Myocyte (in vitro differentiated cells): ENCODE measurements at regions not wholly inside any gene's neighbourhood (a gene's known extent, or its start where the extent isn't known, plus 50 kb on each side); places are given as distances from the start of the nearest gene placed in this dataset.
A peak's percentile ranks its signal among the peaks of the same experiment; 100 is the strongest.

ENCODE experiments used
- DNase-seq: peaks from one replicate; pipeline ENCODE4 v3.0.0-alpha.2; 2012; ENCODE audit warnings: low read depth

GRCh38 chr9:12502520-12502919 is 190.7 kb upstream of the TYRP1 start:
- no peak for DNase-seq

GRCh38 chr9:12503606-12504122 is 189.5 kb upstream of the TYRP1 start:
- no peak for DNase-seq

DNA sequence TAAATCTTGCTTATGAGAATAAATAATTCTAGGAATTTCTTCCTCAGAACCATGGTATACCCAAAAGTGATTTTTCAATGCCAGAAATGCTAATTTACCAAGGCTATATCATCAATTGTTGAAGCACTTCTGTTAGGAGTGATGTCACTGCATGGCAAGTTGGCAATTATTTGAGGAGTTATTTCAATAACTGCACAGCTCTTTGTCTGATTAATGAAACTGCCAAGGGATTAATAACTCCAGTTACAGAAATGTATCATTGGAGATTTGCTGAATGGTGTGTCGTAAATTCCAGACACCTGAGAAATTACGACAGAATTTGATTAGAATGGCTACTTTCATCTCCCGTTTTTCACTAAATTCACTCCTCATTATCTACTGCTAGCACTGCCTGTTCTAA is 182.6 kb upstream of the TYRP1 start:
- no peak for DNase-seq

DNA sequence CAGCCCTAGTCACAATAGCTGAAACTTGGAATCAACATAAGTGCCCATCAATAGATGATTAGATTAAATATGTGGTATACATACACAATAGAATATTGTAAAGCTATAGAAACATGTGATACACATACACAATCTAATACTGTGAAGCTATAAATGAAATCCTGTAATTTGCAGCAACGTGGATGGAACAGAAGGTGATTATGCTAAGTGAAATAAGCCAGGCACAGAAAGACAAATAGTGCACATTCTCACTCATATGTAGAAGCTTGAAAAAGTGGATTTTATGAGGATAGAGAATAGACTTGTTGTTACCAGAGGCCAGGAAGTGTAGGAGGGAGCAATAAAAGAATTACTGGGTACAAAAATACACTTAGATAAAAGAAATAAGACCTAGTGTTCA is 181.5 kb upstream of the TYRP1 start:
- DNase-seq: no peak

DNA sequence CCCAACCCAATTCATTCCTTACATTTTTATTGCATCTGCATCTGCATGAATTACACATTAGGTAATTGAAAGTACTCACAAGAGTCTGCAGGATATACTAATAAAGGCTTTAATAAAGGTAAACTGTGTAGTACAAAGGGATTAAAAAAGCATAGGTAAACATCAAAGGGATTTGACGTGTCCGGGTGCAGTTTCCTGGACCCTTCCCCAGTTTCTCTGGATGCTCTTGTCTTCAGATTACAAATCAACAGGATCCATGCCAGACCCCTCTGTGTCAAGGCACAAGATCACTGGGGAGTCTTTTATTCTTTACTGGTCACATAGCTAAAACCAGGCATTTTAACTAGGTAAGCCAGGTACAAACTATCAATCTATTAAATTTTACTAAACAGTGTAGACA is 177.2 kb upstream of the TYRP1 start:
- DNase-seq: no peak

- DNase-seq: no peak
Measured at GRCh38 chr9:12516573-12516972, 176.6 kb upstream of the TYRP1 start.

GRCh38 chr9:12538842-12539579 is 154.2 kb upstream of the TYRP1 start:
- DNase-seq: no peak

- DNase-seq: no peak
Measured at GRCh38 chr9:12539580-12539975, 153.6 kb upstream of the TYRP1 start.

- no peak for DNase-seq
Measured at GRCh38 chr9:12544700-12545099, 148.5 kb upstream of the TYRP1 start.

DNA sequence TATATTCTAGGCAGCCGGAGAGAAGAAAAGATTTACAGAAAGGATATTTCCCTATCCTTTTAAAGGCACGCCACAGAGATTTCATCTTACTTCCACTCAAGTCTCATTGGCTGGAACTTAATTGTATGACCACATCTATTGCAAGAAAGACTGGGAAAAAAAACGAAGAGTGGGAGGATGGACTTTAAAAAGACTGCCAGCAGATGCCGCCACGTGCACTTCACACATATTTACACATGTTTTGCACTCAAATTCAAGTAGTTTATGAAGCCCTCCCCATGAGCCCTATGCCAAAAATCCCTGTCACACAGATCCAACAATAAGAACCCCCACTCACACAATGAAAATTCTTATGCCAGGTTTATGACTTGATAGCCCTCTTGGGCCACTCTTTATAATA is 138.5 kb upstream of the TYRP1 start:
- no peak for DNase-seq

DNA sequence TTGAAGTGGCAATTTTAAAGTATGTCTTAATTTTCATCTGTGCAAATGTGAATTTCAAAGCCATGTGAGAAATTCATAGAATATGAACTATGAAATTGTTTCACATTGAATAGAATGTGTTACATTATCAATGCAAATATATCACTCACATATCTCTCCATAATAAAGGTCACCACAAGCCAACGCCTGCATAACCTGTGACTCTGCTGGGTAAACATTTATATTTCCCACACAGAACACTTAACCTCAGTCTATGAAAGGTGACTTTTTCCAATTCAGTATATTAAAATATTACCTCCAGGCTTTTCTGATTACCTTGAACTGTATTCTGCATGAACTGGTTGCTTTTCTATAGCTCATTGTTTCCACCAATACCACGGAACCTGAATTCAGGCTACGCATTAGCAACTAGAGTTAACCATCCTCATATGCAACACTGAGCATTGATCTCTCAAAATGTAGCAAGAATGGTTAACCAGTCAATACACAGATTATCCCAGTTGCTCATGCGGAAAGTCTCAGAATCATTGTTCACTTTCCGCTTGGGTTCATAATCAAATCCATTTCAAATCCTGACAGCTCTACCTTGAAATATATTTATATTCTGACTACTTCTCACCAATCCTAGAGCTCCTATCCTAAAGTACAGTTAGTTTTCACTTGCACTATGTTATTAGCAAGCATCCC is 126.6 kb upstream of the TYRP1 start:
- DNase-seq: no peak

DNA sequence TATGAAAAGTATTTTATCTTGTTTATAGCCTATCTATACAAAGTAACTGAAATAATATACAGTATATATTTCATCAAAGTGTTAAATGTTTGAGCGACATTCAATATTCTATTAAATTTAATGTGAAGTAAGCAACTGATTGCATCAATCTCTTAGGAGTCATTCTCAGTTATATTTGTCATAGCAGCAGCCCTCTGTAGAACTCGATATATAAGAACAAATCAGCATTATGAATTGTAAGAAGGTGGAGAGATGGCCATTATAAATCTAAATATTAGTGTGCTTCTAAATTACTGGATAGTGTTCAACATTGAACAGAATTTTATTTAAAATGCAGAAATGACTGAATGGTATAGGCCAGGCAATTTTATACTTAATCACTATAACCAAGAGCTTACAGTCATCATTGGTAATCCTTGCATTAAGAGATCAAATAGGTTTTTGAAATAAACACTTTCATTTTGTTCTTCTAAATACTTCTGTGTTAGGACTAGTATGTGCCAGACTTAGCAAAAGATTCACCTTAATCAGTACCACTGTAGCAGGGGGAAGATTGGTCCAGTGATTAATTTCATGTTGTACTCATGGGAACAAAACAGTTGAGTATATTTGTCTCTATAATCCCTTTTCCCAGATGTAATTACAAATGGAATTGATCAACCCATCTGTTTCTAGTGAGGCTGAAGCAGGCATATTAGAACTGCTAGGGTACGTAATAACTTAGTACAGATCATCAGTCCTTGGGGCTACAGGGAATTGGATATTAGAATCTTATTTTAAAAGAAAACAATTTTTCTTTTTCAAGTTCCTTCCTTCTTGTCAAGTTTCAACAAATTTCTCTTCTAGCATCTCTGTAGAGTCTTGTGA is 108.3 kb upstream of the TYRP1 start:
- DNase-seq: no peak

DNA sequence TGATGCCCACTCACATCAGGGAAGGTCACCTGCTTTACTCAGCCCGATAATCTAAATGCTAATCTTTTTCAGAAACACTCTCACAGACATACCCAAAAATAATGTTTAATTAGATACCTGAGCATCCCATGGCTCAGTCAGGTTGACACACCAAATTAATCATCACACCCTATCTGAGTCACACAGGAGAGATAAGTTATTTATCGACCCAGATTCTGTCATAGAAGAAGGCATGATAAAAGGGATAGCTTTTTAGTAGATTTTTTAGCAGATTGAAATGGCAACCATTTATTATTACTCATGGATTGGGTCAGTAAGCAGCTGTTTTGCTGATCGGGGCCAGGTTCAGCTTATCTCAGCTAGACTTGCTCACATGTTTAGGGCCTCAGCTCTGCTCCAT is 97.8 kb upstream of the TYRP1 start:
- no peak for DNase-seq

DNA sequence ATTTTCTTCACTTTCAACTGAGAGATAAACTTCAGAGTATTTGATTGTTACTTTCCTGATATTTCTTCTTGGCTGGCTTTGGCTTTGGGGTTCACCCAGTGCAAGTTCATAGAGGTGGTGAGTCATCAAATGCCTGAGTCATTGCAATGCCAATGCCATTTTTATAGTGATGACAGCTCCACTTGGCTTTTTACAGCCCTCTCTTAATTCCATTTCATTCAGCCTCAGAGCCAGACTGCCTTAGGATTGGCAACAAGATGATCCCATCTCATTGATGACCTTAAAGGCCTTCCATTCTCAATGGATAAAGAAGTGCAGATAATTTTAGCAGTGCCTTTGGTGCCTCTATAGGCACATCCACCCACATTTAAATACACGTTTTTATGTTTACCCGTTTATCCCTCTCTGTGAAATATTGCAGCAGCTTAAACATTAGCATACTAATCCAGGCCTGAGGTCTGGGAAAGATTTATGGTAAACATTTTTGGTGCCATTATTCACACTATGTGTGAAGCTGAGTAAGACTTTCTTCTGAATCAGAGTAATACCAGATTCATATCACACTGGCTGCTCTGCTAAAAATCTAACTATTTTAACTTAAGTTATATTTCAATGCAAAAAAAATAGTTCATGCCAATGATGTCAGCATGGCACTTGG is 88.9 kb upstream of the TYRP1 start:
- peak; percentile 22 for DNase-seq

DNA sequence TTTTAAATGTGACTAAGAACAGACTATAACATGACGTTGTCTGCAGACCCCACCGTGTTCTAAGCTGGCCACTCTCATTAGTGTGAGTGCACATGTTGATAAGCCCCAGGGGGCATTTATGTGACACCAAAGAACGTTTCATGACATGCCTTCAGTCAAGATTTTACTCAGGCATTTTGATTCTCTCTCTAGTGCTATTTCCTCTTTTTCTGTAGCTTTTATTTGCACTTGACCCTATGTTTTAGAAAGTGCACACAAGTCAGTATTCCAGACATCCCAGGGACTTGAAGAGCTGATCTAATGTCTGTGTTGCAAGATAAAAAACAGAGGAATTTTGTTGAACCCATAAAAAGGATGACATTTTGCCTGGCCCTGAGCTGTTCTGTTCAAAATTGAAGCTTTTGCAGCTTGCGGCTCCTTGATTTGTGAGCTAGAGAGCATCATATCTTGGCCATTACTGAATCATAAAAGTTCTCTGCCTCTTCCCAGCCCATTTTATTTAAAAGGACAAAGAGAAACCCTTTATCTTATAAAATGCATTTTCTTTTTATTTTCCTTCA is 80.9 kb upstream of the TYRP1 start:
- no peak for DNase-seq

GRCh38 chr9:12613071-12613470 is 80.1 kb upstream of the TYRP1 start:
- DNase-seq: no peak

DNA sequence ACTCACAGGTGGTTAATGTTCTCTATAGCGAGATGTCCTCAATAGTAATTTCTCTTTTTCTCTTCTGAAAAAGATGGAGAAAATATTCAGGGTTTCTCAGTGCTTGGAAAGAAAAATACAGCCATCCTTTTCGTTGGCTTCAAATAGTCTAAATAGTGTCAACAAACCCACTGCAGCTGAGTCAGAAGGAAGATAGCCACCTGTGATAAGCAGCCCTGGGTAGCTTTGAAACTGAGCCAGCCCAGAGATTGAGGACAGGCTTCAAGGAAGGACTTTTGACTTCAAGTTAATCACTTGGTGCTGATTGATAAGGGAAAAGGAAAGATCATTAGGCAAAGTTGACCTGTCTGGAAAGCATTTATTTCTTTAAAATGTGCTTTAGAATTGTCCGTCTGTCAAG is 78.7 kb upstream of the TYRP1 start:
- DNase-seq: no peak

GRCh38 chr9:12618956-12619355 is 74.2 kb upstream of the TYRP1 start:
- no peak for DNase-seq

DNA sequence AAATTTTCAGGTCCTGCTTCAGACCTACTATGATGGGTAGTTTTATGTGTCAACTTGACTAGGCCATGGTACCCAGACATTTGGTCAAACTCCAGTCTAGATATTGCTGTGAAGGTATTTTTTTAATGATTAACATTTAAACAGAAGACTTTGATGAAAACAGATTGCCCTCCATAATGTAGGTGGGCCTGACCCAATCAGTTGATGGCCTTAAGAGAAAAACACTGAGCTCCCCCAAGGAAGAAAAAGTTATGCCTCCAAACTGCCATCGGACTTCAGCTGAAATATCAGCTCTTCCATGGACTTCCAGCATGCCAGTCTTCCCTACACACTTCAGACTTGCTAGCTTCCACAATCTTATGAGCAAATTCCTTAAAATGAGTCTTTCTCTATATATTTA is 67.3 kb upstream of the TYRP1 start:
- DNase-seq: no peak

- DNase-seq: no peak
Measured at GRCh38 chr9:12627096-12627495, 66.1 kb upstream of the TYRP1 start.

- DNase-seq: no peak
Measured at GRCh38 chr9:12628546-12628945, 64.6 kb upstream of the TYRP1 start.
